PC-3 (cell line): ENCODE measurements at regions not wholly inside any gene's neighbourhood (a gene's known extent, or its start where the extent isn't known, plus 50 kb on each side); places are given as distances from the start of the nearest gene placed in this dataset.

Experiments
- EZH2 ChIP-seq: fragments of 300-600 bp; sonication (generic); IDR thresholded peaks from one replicate; pipeline ENCODE4 v1.6.1; 2017; ENCODE audit warnings: antibody characterized with exemption, mild to moderate bottlenecking, low read length; ENCODE audit not compliant: unreplicated experiment
- EZH2phosphoT487 ChIP-seq: fragments of 300-600 bp; sonication (generic); IDR thresholded peaks from 2 replicates; pipeline ENCODE4 v1.6.1; 2018; ENCODE audit warnings: mild to moderate bottlenecking, antibody characterized with exemption, low read length, borderline replicate concordance
- TF ChIP-seq, protein P1 (sequence below): fragments of 300-600 bp; sonication (generic); conservative IDR thresholded peaks from 2 replicates; pipeline ENCODE4 v1.5.1; 2017; ENCODE audit warnings: antibody characterized with exemption, low read depth, mild to moderate bottlenecking, low read length

DNA sequence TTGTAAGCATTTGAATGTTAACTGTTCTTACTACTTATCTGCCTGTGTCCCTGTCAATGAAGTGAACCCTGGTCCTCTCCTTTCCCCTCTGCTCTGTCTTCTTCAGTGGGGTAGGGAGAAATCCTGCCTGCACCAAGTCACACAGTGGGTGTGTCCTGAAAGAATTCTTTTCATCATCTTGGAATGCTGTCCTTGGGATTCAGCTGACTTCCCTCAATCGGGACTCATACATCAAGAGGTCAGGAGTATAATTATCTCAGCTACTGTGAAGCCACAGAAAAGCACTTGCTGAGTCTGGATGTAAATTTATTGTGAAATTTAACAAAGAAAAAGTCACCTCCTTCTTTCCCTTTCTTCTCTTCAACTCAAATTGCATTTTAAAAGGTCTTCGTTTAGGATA is 328.5 kb downstream of the SOX4 start:
- TF ChIP-seq, protein P1, sequence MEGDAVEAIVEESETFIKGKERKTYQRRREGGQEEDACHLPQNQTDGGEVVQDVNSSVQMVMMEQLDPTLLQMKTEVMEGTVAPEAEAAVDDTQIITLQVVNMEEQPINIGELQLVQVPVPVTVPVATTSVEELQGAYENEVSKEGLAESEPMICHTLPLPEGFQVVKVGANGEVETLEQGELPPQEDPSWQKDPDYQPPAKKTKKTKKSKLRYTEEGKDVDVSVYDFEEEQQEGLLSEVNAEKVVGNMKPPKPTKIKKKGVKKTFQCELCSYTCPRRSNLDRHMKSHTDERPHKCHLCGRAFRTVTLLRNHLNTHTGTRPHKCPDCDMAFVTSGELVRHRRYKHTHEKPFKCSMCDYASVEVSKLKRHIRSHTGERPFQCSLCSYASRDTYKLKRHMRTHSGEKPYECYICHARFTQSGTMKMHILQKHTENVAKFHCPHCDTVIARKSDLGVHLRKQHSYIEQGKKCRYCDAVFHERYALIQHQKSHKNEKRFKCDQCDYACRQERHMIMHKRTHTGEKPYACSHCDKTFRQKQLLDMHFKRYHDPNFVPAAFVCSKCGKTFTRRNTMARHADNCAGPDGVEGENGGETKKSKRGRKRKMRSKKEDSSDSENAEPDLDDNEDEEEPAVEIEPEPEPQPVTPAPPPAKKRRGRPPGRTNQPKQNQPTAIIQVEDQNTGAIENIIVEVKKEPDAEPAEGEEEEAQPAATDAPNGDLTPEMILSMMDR = no peak
- TF ChIP-seq EZH2 (no peak), EZH2phosphoT487 (no peak)
